Body of pancreas (tissue), 4 donors: ENCODE measurements at regions not wholly inside any gene's neighbourhood (a gene's known extent, or its start where the extent isn't known, plus 50 kb on each side); places are given as distances from the start of the nearest gene placed in this dataset.
A peak's percentile ranks its signal among the peaks of the same experiment; 100 is the strongest.

ENCODE experiments used
- ATAC-seq: fragments of 150-250 bp; one replicate; pipeline ENCODE4 v1.9.1; 2016
- DNase-seq, 4 donors: peaks; one replicate each; pipeline ENCODE4 v3.0.0-alpha.2; 2019
- H3K27ac ChIP-seq, 4 donors: fragments of 200-600 bp; sonication (generic); 1 replicate in 3 of 4; 2 replicates in 1 of 4; pipeline versions ENCODE4 v1.5.1 to v1.6.1; 2016 to 2019; ENCODE audit warnings: mild to moderate bottlenecking in 1 of 4, mixed read lengths in 1 of 4, moderate library complexity in 1 of 4
- H3K27me3 ChIP-seq, 2 donors: fragments of 200-600 bp; sonication (generic); one replicate each; pipeline ENCODE4 v1.6.0; 2016; ENCODE audit warnings: mild to moderate bottlenecking in 1 of 2
- H3K36me3 ChIP-seq, 2 donors: fragments of 200-600 bp; sonication (generic); replicated peaks in 1 of 2; 2 replicates each; pipeline ENCODE4 v1.5.1; 2016; ENCODE audit warnings: low read depth in 2 of 2; ENCODE audit not compliant: insufficient read depth in 1 of 2
- H3K4me1 ChIP-seq: fragments of 200-600 bp; sonication (generic); one replicate; pipeline ENCODE4 v1.6.0; 2016
- H3K4me3 ChIP-seq, 2 donors: fragments of 200-600 bp; sonication (generic); 1 replicate in 1 of 2; 2 replicates in 1 of 2; pipeline ENCODE4 v1.5.1; 2016 to 2019
- H3K9me3 ChIP-seq, 3 donors: fragments of 200-600 bp; sonication (generic); 1 replicate in 2 of 3; 2 replicates in 1 of 3; pipeline ENCODE4 v1.5.1; 2016
- POLR2A ChIP-seq, 3 donors: fragments of 450-650 bp; IDR thresholded peaks; one replicate each; pipeline ENCODE4 v1.6.1; 2016; ENCODE audit warnings: antibody characterized with exemption in 3 of 3, mild to moderate bottlenecking in 2 of 3
- WGBS, 2 donors: methylation state at CpG; one replicate each; pipeline ENCODE4 v1.1.5; 2017; 5-methylcytosine and 5-hydroxymethylcytosine counted together
- intact Hi-C: fragments of 100-400 bp; cut with DNase I; formaldehyde crosslinking; loops from one replicate; pipeline ENCODE4 v1.15.1; 2023
- TF ChIP-seq, protein P1 (sequence below), 7 experiments: fragments of 450-650 bp in 4 of 7; fragments of 200-600 bp in 3 of 7; sonication (generic) in 3 of 7; IDR thresholded peaks; one replicate each; pipeline ENCODE4 v1.5.1; 2016 to 2019; ENCODE audit warnings: antibody characterized with exemption in 7 of 7

DNA sequence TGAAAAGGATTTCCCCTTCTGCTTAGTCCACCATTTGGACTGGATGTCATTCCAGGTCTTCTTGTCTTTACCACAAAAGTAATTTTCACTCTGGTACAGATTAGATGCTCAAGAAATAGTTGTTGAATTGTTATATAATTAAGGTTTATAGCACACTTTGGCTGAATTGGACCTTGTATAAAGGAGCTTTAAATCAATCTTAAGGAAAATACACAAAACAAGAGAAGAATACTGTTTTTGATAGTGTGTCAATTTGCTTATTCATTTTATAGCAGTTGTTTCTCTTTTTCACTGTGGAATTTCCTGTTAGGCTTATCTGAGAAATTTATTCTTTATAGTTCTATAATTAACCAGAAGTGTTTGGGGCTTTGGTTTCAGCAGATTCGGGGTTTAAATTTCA, 62.7 kb upstream of the TDRD3 start:
- H3K36me3 ChIP-seq = no peaks in the 10 kb centered on the region
- TF ChIP-seq, protein P1, sequence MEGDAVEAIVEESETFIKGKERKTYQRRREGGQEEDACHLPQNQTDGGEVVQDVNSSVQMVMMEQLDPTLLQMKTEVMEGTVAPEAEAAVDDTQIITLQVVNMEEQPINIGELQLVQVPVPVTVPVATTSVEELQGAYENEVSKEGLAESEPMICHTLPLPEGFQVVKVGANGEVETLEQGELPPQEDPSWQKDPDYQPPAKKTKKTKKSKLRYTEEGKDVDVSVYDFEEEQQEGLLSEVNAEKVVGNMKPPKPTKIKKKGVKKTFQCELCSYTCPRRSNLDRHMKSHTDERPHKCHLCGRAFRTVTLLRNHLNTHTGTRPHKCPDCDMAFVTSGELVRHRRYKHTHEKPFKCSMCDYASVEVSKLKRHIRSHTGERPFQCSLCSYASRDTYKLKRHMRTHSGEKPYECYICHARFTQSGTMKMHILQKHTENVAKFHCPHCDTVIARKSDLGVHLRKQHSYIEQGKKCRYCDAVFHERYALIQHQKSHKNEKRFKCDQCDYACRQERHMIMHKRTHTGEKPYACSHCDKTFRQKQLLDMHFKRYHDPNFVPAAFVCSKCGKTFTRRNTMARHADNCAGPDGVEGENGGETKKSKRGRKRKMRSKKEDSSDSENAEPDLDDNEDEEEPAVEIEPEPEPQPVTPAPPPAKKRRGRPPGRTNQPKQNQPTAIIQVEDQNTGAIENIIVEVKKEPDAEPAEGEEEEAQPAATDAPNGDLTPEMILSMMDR (IDR thresholded peaks at IDR 0.05) = no peak
- TF ChIP-seq POLR2A (IDR thresholded peaks at IDR 0.05) = no peak
- no peak overlapping the region for H3K4me3 ChIP-seq
- no peaks in the 10 kb centered on the region for H3K27me3 ChIP-seq
- H3K9me3 ChIP-seq = no peaks in the 10 kb centered on the region
- DNase-seq = no peak
- 45 to 67% methylated on average over 1 of the region's 1 CpG for WGBS, 2 donors
- no peak for ATAC-seq
- no peak overlapping the region for H3K27ac ChIP-seq
- peaks cover 5% of the 10 kb centered on the region for H3K4me1 ChIP-seq
- intact Hi-C loops = no loop called here

GRCh38 chr13:60335531-60335930, 61.5 kb upstream of the TDRD3 start:
- Histone ChIP-seq H3K9me3 (no peaks in the 10 kb centered on the region), H3K4me1 (no peaks in the 10 kb centered on the region), H3K27ac (no peak overlapping the region), H3K4me3 (no peak overlapping the region), H3K36me3 (no peaks in the 10 kb centered on the region), H3K27me3 (no peaks in the 10 kb centered on the region)
- intact Hi-C loops = no loop called here
- peak; percentile 48 for ATAC-seq
- 0 to 2% methylated on average over 1 of the region's 1 CpG for WGBS, 2 donors
- TF ChIP-seq, protein P1 (IDR thresholded peaks at IDR 0.05) = peak; percentile 31 to 81 (median 63)
- TF ChIP-seq POLR2A (IDR thresholded peaks at IDR 0.05) = no peak
- no peak for DNase-seq

- 87 to 93% methylated on average over 2 of the region's 2 CpGs for WGBS, 2 donors
- no peak for DNase-seq
- H3K4me1 ChIP-seq = no peaks in the 10 kb centered on the region
Observed at GRCh38 chr13:60338754-60339153, 58.3 kb upstream of the TDRD3 start.

GRCh38 chr13:60343978-60344377, 53.0 kb upstream of the TDRD3 start:
- H3K4me3 ChIP-seq = no peak overlapping the region
- 67 to 70% methylated on average over 1 of the region's 1 CpG for WGBS, 2 donors
- DNase-seq (no peak), ATAC-seq (no peak)
- H3K4me1 ChIP-seq = peaks cover 16% of the 10 kb centered on the region
- H3K27ac ChIP-seq = no peak overlapping the region
- intact Hi-C loops = no loop called here
- H3K36me3 ChIP-seq = no peaks in the 10 kb centered on the region
- H3K9me3 ChIP-seq = no peaks in the 10 kb centered on the region
- TF ChIP-seq POLR2A (IDR thresholded peaks at IDR 0.05) = no peak
- TF ChIP-seq, protein P1 (IDR thresholded peaks at IDR 0.05) = no peak
- H3K27me3 ChIP-seq = no peaks in the 10 kb centered on the region

More at GRCh38 chr13:60338754-60339153, 58.3 kb upstream of the TDRD3 start:
- TF ChIP-seq, protein P1 (IDR thresholded peaks at IDR 0.05) = no peak
- TF ChIP-seq POLR2A (IDR thresholded peaks at IDR 0.05) = no peak
- Histone ChIP-seq H3K27me3 (no peaks in the 10 kb centered on the region), H3K9me3 (no peaks in the 10 kb centered on the region), H3K4me3 (no peak overlapping the region), H3K36me3 (no peaks in the 10 kb centered on the region), H3K27ac (no peak overlapping the region)
- ATAC-seq = no peak
- intact Hi-C loops = no loop called here

DNA sequence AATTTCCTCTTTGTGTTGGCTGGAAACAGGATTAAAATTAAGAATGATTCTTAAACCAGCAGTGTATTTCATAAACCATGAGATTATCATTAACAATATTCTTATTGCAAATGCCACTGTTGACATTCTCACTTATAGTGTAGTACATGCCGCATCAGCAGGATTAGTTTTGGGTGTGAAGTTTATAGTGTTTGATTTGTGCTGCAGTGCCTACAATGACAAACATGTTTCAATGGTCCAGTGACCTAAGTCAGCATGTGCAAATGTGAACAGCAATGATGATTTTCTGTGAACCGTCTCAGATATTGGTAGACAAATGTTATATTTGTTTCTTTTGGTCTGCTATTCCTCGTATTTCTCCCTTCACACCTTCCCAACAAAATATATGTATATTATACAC, 49.8 kb upstream of the TDRD3 start:
- WGBS, 2 donors = 77 to 82% methylated on average over 3 of the region's 3 CpGs
- Histone ChIP-seq H3K36me3 (no peaks in the 10 kb centered on the region), H3K9me3 (no peaks in the 10 kb centered on the region), H3K4me1 (peaks cover 16% of the 10 kb centered on the region), H3K4me3 (no peak overlapping the region), H3K27me3 (no peaks in the 10 kb centered on the region), H3K27ac (no peak overlapping the region)
- no peak for ATAC-seq
- no peak for DNase-seq
- intact Hi-C loops = no loop called here
- no peak for TF ChIP-seq POLR2A (IDR thresholded peaks at IDR 0.05)
- TF ChIP-seq, protein P1 (IDR thresholded peaks at IDR 0.05) = no peak
